PC-3 (cell line): ENCODE measurements at regions not wholly inside any gene's neighbourhood (a gene's known extent, or its start where the extent isn't known, plus 50 kb on each side); places are given as distances from the start of the nearest gene placed in this dataset.

ENCODE experiments used
- EZH2phosphoT487 ChIP-seq: fragments of 300-600 bp; sonication (generic); IDR thresholded peaks from 2 replicates; pipeline ENCODE4 v1.6.1; 2018; ENCODE audit warnings: mild to moderate bottlenecking, antibody characterized with exemption, low read length, borderline replicate concordance
- TF ChIP-seq, protein P1 (sequence below): fragments of 300-600 bp; sonication (generic); conservative IDR thresholded peaks from 2 replicates; pipeline ENCODE4 v1.5.1; 2017; ENCODE audit warnings: antibody characterized with exemption, low read depth, mild to moderate bottlenecking, low read length

DNA sequence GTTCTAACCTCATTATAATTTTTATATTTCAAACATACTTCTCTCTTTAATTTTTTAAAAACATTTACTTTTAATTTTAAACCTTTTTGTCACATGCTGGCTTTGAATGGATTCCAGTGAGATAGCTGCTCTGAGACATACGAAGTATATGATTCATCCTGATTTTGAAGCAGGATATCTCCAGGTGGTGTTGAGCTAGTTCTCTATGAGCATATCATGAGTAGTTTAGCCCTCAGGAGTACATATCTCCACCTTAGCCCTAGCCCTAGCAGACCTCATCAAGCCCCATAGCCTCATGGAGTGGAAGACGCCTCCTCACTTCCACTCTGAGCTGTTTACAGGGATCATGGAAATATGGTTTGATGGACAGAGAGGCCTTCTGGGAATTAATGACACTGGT, 183.2 kb upstream of the C21orf91 start:
- no peak for TF ChIP-seq EZH2phosphoT487
- TF ChIP-seq, protein P1, sequence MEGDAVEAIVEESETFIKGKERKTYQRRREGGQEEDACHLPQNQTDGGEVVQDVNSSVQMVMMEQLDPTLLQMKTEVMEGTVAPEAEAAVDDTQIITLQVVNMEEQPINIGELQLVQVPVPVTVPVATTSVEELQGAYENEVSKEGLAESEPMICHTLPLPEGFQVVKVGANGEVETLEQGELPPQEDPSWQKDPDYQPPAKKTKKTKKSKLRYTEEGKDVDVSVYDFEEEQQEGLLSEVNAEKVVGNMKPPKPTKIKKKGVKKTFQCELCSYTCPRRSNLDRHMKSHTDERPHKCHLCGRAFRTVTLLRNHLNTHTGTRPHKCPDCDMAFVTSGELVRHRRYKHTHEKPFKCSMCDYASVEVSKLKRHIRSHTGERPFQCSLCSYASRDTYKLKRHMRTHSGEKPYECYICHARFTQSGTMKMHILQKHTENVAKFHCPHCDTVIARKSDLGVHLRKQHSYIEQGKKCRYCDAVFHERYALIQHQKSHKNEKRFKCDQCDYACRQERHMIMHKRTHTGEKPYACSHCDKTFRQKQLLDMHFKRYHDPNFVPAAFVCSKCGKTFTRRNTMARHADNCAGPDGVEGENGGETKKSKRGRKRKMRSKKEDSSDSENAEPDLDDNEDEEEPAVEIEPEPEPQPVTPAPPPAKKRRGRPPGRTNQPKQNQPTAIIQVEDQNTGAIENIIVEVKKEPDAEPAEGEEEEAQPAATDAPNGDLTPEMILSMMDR = no peak
